ENCODE measurements at regions not wholly inside any gene's neighbourhood (a gene's known extent, or its start where the extent isn't known, plus 50 kb on each side); places are given as distances from the start of the nearest gene placed in this dataset.
"Not testable (repeated sequence)": the region's sequence is repeated elsewhere in the genome, so short reads cannot be mapped to it uniquely, and the experiment has no call there.

GRCh38 chr6:92683748-92684147 is 735.6 kb downstream of the EPHA7 start:
- Histone ChIP-seq H3K27ac (ENCODE audit: low read depth in 1 of 2, low read length in 1 of 2) (no peak overlapping the region), H3K4me1 (ENCODE audit: control insufficient read depth in 5 of 5, insufficient read depth in 5 of 5, low read length in 5 of 5) (no peaks in the 10 kb centered on the region), H3K9ac (ENCODE audit: insufficient read depth in 1 of 2, low read length in 2 of 2) (no peak overlapping the region), H3K4me3 (no peak overlapping the region), H3K9me3 (ENCODE audit: control insufficient read depth in 4 of 4, insufficient read depth in 3 of 4, low read length in 3 of 4) (no peaks in the 10 kb centered on the region), H3K36me3 (ENCODE audit: control insufficient read depth in 4 of 4, insufficient read depth in 4 of 4, low read length in 4 of 4) (no peaks in the 10 kb centered on the region), H3K27me3 (ENCODE audit: control insufficient read depth in 3 of 3, insufficient read depth in 3 of 3, low read length in 2 of 3) (no peaks in the 10 kb centered on the region)
- 76 to 83% methylated on average over 2 of the region's 2 CpGs for WGBS, 2 donors
- ATAC-seq (ENCODE audit: insufficient read depth, low FRiP score) (no peak), DNase-seq (no peak)
- no peak for TF ChIP-seq CTCF (IDR thresholded peaks at IDR 0.05; ENCODE audit: control extremely low read depth, extremely low read depth)

GRCh38 chr6:92682516-92683398 is 736.6 kb downstream of the EPHA7 start:
- Histone ChIP-seq H3K9ac (ENCODE audit: insufficient read depth in 1 of 2, low read length in 2 of 2) (no peak overlapping the region), H3K27me3 (ENCODE audit: control insufficient read depth in 3 of 3, insufficient read depth in 3 of 3, low read length in 2 of 3) (no peaks in the 10 kb centered on the region), H3K36me3 (ENCODE audit: control insufficient read depth in 4 of 4, insufficient read depth in 4 of 4, low read length in 4 of 4) (no peaks in the 10 kb centered on the region), H3K9me3 (ENCODE audit: control insufficient read depth in 4 of 4, insufficient read depth in 3 of 4, low read length in 3 of 4) (no peaks in the 10 kb centered on the region), H3K4me3 (no peak overlapping the region), H3K4me1 (ENCODE audit: control insufficient read depth in 5 of 5, insufficient read depth in 5 of 5, low read length in 5 of 5) (no peaks in the 10 kb centered on the region), H3K27ac (ENCODE audit: low read depth in 1 of 2, low read length in 1 of 2) (no peak overlapping the region)
- WGBS, 2 donors, result 66 to 76% methylated on average over 4 of the region's 4 CpGs
- DNase-seq, result no peak
- ATAC-seq (ENCODE audit: insufficient read depth, low FRiP score), result no peak
- no peak for TF ChIP-seq CTCF (IDR thresholded peaks at IDR 0.05; ENCODE audit: control extremely low read depth, extremely low read depth)

GRCh38 chr6:92681401-92681800 is 738.0 kb downstream of the EPHA7 start:
- Histone ChIP-seq H3K4me1 (ENCODE audit: control insufficient read depth in 5 of 5, insufficient read depth in 5 of 5, low read length in 5 of 5) (no peaks in the 10 kb centered on the region), H3K9me3 (ENCODE audit: control insufficient read depth in 4 of 4, insufficient read depth in 3 of 4, low read length in 3 of 4) (no peaks in the 10 kb centered on the region), H3K9ac (ENCODE audit: insufficient read depth in 1 of 2, low read length in 2 of 2) (no peak overlapping the region), H3K27me3 (ENCODE audit: control insufficient read depth in 3 of 3, insufficient read depth in 3 of 3, low read length in 2 of 3) (no peaks in the 10 kb centered on the region), H3K27ac (ENCODE audit: low read depth in 1 of 2, low read length in 1 of 2) (no peak overlapping the region), H3K4me3 (no peak overlapping the region), H3K36me3 (ENCODE audit: control insufficient read depth in 4 of 4, insufficient read depth in 4 of 4, low read length in 4 of 4) (no peaks in the 10 kb centered on the region)
- no peak for TF ChIP-seq CTCF (IDR thresholded peaks at IDR 0.05; ENCODE audit: control extremely low read depth, extremely low read depth)
- WGBS, 2 donors, result 86 to 96% methylated on average over 1 of the region's 1 CpG
- ATAC-seq (ENCODE audit: insufficient read depth, low FRiP score) (no peak), DNase-seq (no peak)

GRCh38 chr6:92671462-92671861 is 747.9 kb downstream of the EPHA7 start:
- H3K36me3 ChIP-seq (ENCODE audit: control insufficient read depth in 4 of 4, insufficient read depth in 4 of 4, low read length in 4 of 4); H3K27me3 ChIP-seq (ENCODE audit: control insufficient read depth in 3 of 3, insufficient read depth in 3 of 3, low read length in 2 of 3); H3K4me1 ChIP-seq (ENCODE audit: control insufficient read depth in 5 of 5, insufficient read depth in 5 of 5, low read length in 5 of 5); H3K4me3 ChIP-seq; ATAC-seq (ENCODE audit: insufficient read depth, low FRiP score); H3K9me3 ChIP-seq (ENCODE audit: control insufficient read depth in 4 of 4, insufficient read depth in 3 of 4, low read length in 3 of 4); H3K27ac ChIP-seq (ENCODE audit: low read depth in 1 of 2, low read length in 1 of 2); H3K9ac ChIP-seq (ENCODE audit: insufficient read depth in 1 of 2, low read length in 2 of 2); DNase-seq: not testable (repeated sequence)

Data from lung (tissue), 11 donors.